ENCODE measurements at regions not wholly inside any gene's neighbourhood (a gene's known extent, or its start where the extent isn't known, plus 50 kb on each side); places are given as distances from the start of the nearest gene placed in this dataset.
"Not testable (repeated sequence)": the region's sequence is repeated elsewhere in the genome, so short reads cannot be mapped to it uniquely, and the experiment has no call there.

- H3K4me1 ChIP-seq (ENCODE audit: control insufficient read depth in 1 of 2, insufficient read depth in 2 of 2, low read length in 2 of 2): peaks cover 7% of the 10 kb centered on the region in 2 donors
- no peaks in the 10 kb centered on the region for H3K27me3 ChIP-seq (ENCODE audit: control insufficient read depth in 1 of 2, insufficient read depth in 2 of 2, low read length in 2 of 2)
- no peaks in the 10 kb centered on the region for H3K36me3 ChIP-seq (ENCODE audit: control insufficient read depth in 1 of 2, insufficient read depth in 2 of 2, low read length in 2 of 2)
- H3K27ac ChIP-seq (ENCODE audit: low read depth, low read length): no peak overlapping the region
- no peak overlapping the region for H3K9ac ChIP-seq (ENCODE audit: low read depth in 1 of 2, low read length in 2 of 2)
- no peak overlapping the region for H3K4me3 ChIP-seq (ENCODE audit: low read depth in 1 of 2, low read length in 2 of 2)
- peaks cover 0 to 12% of the 10 kb centered on the region in 2 donors for H3K9me3 ChIP-seq (ENCODE audit: control insufficient read depth in 1 of 2, low read length in 2 of 2)
Measured at GRCh38 chr1:185517808-185518419, 200.9 kb upstream of the IVNS1ABP start.

GRCh38 chr1:185517301-185517700 lies 200.3 kb upstream of the IVNS1ABP start:
- peaks cover 0 to 12% of the 10 kb centered on the region in 2 donors for H3K9me3 ChIP-seq (ENCODE audit: control insufficient read depth in 1 of 2, low read length in 2 of 2)
- not testable (repeated sequence) for H3K9ac ChIP-seq (ENCODE audit: low read depth in 1 of 2, low read length in 2 of 2); H3K4me3 ChIP-seq (ENCODE audit: low read depth in 1 of 2, low read length in 2 of 2); H3K27ac ChIP-seq (ENCODE audit: low read depth, low read length); H3K27me3 ChIP-seq (ENCODE audit: control insufficient read depth in 1 of 2, insufficient read depth in 2 of 2, low read length in 2 of 2); H3K4me1 ChIP-seq (ENCODE audit: control insufficient read depth in 1 of 2, insufficient read depth in 2 of 2, low read length in 2 of 2); H3K36me3 ChIP-seq (ENCODE audit: control insufficient read depth in 1 of 2, insufficient read depth in 2 of 2, low read length in 2 of 2)

- Histone ChIP-seq H3K9ac (ENCODE audit: low read depth in 1 of 2, low read length in 2 of 2) (no peak overlapping the region), H3K27me3 (ENCODE audit: control insufficient read depth in 1 of 2, insufficient read depth in 2 of 2, low read length in 2 of 2) (no peaks in the 10 kb centered on the region), H3K4me1 (ENCODE audit: control insufficient read depth in 1 of 2, insufficient read depth in 2 of 2, low read length in 2 of 2) (peaks cover 7% of the 10 kb centered on the region in 2 donors), H3K4me3 (ENCODE audit: low read depth in 1 of 2, low read length in 2 of 2) (no peak overlapping the region), H3K27ac (ENCODE audit: low read depth, low read length) (no peak overlapping the region), H3K36me3 (ENCODE audit: control insufficient read depth in 1 of 2, insufficient read depth in 2 of 2, low read length in 2 of 2) (no peaks in the 10 kb centered on the region), H3K9me3 (ENCODE audit: control insufficient read depth in 1 of 2, low read length in 2 of 2) (peaks cover 0 to 12% of the 10 kb centered on the region in 2 donors)
Measured at GRCh38 chr1:185515696-185516095, 198.7 kb upstream of the IVNS1ABP start.

- Histone ChIP-seq H3K9ac (ENCODE audit: low read depth in 1 of 2, low read length in 2 of 2) (no peak overlapping the region), H3K4me1 (ENCODE audit: control insufficient read depth in 1 of 2, insufficient read depth in 2 of 2, low read length in 2 of 2) (peaks cover 7% of the 10 kb centered on the region in 2 donors), H3K27ac (ENCODE audit: low read depth, low read length) (no peak overlapping the region), H3K9me3 (ENCODE audit: control insufficient read depth in 1 of 2, low read length in 2 of 2) (peaks cover 0 to 10% of the 10 kb centered on the region in 2 donors), H3K36me3 (ENCODE audit: control insufficient read depth in 1 of 2, insufficient read depth in 2 of 2, low read length in 2 of 2) (no peaks in the 10 kb centered on the region), H3K27me3 (ENCODE audit: control insufficient read depth in 1 of 2, insufficient read depth in 2 of 2, low read length in 2 of 2) (no peaks in the 10 kb centered on the region), H3K4me3 (ENCODE audit: low read depth in 1 of 2, low read length in 2 of 2) (no peak overlapping the region)
Measured at GRCh38 chr1:185514311-185514710, 197.3 kb upstream of the IVNS1ABP start.

- Histone ChIP-seq H3K9ac (ENCODE audit: low read depth in 1 of 2, low read length in 2 of 2) (no peak overlapping the region), H3K4me3 (ENCODE audit: low read depth in 1 of 2, low read length in 2 of 2) (no peak overlapping the region)
Measured at GRCh38 chr1:185512442-185512841, 195.4 kb upstream of the IVNS1ABP start.

DNA sequence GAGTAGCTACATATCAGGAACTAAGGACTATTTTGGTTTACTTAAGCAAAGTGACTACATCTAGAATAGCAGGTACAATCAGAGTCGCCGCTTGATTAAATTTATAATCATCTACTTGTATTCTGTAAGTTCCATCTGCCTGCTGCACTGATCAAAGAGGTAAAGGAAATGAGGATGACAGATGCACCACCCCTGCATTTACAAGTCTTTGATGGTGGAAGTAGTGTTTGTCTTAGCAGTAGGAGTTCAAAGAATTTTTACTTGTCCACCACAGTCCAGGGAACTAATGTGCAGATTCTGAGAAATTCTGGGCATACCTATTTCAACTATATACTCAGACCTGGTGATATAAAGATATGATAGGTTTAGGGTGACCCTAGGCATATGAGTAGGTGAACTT lies 184.1 kb upstream of the IVNS1ABP start:
- Histone ChIP-seq H3K36me3 (ENCODE audit: control insufficient read depth in 1 of 2, insufficient read depth in 2 of 2, low read length in 2 of 2) (no peaks in the 10 kb centered on the region), H3K27ac (ENCODE audit: low read depth, low read length) (no peak overlapping the region), H3K4me3 (ENCODE audit: low read depth in 1 of 2, low read length in 2 of 2) (no peak overlapping the region), H3K9me3 (ENCODE audit: control insufficient read depth in 1 of 2, low read length in 2 of 2) (no peaks in the 10 kb centered on the region), H3K4me1 (ENCODE audit: control insufficient read depth in 1 of 2, insufficient read depth in 2 of 2, low read length in 2 of 2) (no peaks in the 10 kb centered on the region), H3K9ac (ENCODE audit: low read depth in 1 of 2, low read length in 2 of 2) (no peak overlapping the region), H3K27me3 (ENCODE audit: control insufficient read depth in 1 of 2, insufficient read depth in 2 of 2, low read length in 2 of 2) (no peaks in the 10 kb centered on the region)

More at GRCh38 chr1:185512442-185512841, 195.4 kb upstream of the IVNS1ABP start:
- Histone ChIP-seq H3K36me3 (ENCODE audit: control insufficient read depth in 1 of 2, insufficient read depth in 2 of 2, low read length in 2 of 2) (no peaks in the 10 kb centered on the region), H3K9me3 (ENCODE audit: control insufficient read depth in 1 of 2, low read length in 2 of 2) (peaks cover 0 to 4% of the 10 kb centered on the region in 2 donors), H3K27ac (ENCODE audit: low read depth, low read length) (no peak overlapping the region), H3K27me3 (ENCODE audit: control insufficient read depth in 1 of 2, insufficient read depth in 2 of 2, low read length in 2 of 2) (no peaks in the 10 kb centered on the region), H3K4me1 (ENCODE audit: control insufficient read depth in 1 of 2, insufficient read depth in 2 of 2, low read length in 2 of 2) (peaks cover 7% of the 10 kb centered on the region in 2 donors)

DNA sequence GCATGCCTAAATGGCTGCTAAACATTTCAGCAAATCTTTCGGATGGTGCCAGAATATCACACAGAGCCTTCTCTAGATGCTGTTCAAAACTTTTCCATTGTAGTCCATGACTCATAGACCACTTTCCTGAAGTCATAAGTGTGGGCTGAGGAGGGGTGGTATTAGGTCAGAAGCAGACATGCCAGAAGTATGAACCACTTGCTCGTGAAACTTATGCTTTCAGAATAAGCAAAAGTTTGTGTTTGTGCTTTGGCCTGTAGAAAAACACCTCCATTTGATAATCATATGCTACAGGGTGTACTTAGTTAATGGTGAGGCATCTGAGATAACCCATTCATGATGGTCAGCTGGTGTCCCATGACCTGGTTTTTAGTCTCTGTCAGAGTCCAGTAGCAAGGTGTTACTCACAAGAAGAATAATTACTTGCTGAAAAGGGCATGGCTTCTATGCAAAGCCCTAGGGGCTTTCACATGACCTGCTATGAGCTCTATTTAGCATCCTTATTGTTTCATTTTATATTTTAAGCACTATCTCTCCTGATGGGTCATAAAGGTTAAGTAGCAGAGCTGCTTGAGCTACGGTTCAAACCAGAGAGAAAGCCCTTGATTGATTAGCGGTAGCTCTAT lies 183.1 kb upstream of the IVNS1ABP start:
- Histone ChIP-seq H3K4me1 (ENCODE audit: control insufficient read depth in 1 of 2, insufficient read depth in 2 of 2, low read length in 2 of 2) (no peaks in the 10 kb centered on the region), H3K4me3 (ENCODE audit: low read depth in 1 of 2, low read length in 2 of 2) (no peak overlapping the region), H3K36me3 (ENCODE audit: control insufficient read depth in 1 of 2, insufficient read depth in 2 of 2, low read length in 2 of 2) (no peaks in the 10 kb centered on the region), H3K27ac (ENCODE audit: low read depth, low read length) (no peak overlapping the region), H3K27me3 (ENCODE audit: control insufficient read depth in 1 of 2, insufficient read depth in 2 of 2, low read length in 2 of 2) (no peaks in the 10 kb centered on the region), H3K9ac (ENCODE audit: low read depth in 1 of 2, low read length in 2 of 2) (no peak overlapping the region), H3K9me3 (ENCODE audit: control insufficient read depth in 1 of 2, low read length in 2 of 2) (no peaks in the 10 kb centered on the region)

DNA sequence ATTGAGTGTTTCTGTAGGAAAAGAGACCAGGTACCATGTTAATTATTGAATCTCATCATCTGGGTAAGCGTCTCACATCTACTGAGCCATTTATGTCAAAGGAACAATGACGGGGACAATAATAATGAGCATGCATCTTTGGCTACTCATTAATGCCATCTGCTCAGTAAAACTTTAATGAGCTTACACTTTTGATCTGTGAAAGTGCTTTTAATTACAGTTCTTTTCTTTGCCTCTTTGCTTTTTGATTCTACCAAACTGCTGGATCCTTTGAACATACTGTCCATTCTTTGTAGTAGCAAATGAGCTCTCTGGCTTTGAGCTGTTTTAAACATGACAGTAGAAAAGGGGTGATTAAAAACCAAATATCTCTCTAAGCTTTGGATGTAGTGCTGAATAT lies 181.2 kb upstream of the IVNS1ABP start:
- H3K4me1 ChIP-seq (ENCODE audit: control insufficient read depth in 1 of 2, insufficient read depth in 2 of 2, low read length in 2 of 2): no peaks in the 10 kb centered on the region
- no peaks in the 10 kb centered on the region for H3K27me3 ChIP-seq (ENCODE audit: control insufficient read depth in 1 of 2, insufficient read depth in 2 of 2, low read length in 2 of 2)
- no peak overlapping the region for H3K27ac ChIP-seq (ENCODE audit: low read depth, low read length)
- H3K4me3 ChIP-seq (ENCODE audit: low read depth in 1 of 2, low read length in 2 of 2): no peak overlapping the region
- no peaks in the 10 kb centered on the region for H3K36me3 ChIP-seq (ENCODE audit: control insufficient read depth in 1 of 2, insufficient read depth in 2 of 2, low read length in 2 of 2)
- H3K9ac ChIP-seq (ENCODE audit: low read depth in 1 of 2, low read length in 2 of 2): no peak overlapping the region
- H3K9me3 ChIP-seq (ENCODE audit: control insufficient read depth in 1 of 2, low read length in 2 of 2): no peaks in the 10 kb centered on the region

DNA sequence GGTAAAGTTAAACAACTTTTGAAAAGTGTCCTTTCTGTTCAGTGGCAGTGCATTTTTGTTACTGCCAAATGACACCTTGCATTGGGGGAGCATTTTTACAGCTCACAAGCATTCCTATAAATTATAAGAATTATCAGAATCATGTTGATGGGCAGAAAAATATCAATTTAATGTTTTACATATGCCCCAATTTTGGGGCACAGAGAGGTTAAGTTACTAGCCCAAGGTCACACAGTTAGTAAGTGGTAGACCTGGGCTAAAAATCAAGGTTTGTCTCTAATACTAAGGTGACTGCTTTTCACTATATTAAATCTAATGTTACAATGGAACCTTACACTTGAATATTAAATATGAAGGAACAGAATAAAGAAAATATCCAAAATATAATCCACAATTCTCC lies 180.1 kb upstream of the IVNS1ABP start:
- no peak overlapping the region for H3K27ac ChIP-seq (ENCODE audit: low read depth, low read length)
- no peak overlapping the region for H3K9ac ChIP-seq (ENCODE audit: low read depth in 1 of 2, low read length in 2 of 2)
- H3K4me1 ChIP-seq (ENCODE audit: control insufficient read depth in 1 of 2, insufficient read depth in 2 of 2, low read length in 2 of 2): no peaks in the 10 kb centered on the region
- no peaks in the 10 kb centered on the region for H3K27me3 ChIP-seq (ENCODE audit: control insufficient read depth in 1 of 2, insufficient read depth in 2 of 2, low read length in 2 of 2)
- H3K9me3 ChIP-seq (ENCODE audit: control insufficient read depth in 1 of 2, low read length in 2 of 2): no peaks in the 10 kb centered on the region
- H3K4me3 ChIP-seq (ENCODE audit: low read depth in 1 of 2, low read length in 2 of 2): no peak overlapping the region
- no peaks in the 10 kb centered on the region for H3K36me3 ChIP-seq (ENCODE audit: control insufficient read depth in 1 of 2, insufficient read depth in 2 of 2, low read length in 2 of 2)

GRCh38 chr1:185495898-185496297 lies 178.9 kb upstream of the IVNS1ABP start:
- Histone ChIP-seq H3K4me3 (ENCODE audit: low read depth in 1 of 2, low read length in 2 of 2) (no peak overlapping the region), H3K36me3 (ENCODE audit: control insufficient read depth in 1 of 2, insufficient read depth in 2 of 2, low read length in 2 of 2) (no peaks in the 10 kb centered on the region), H3K27me3 (ENCODE audit: control insufficient read depth in 1 of 2, insufficient read depth in 2 of 2, low read length in 2 of 2) (no peaks in the 10 kb centered on the region), H3K27ac (ENCODE audit: low read depth, low read length) (no peak overlapping the region), H3K4me1 (ENCODE audit: control insufficient read depth in 1 of 2, insufficient read depth in 2 of 2, low read length in 2 of 2) (no peaks in the 10 kb centered on the region), H3K9ac (ENCODE audit: low read depth in 1 of 2, low read length in 2 of 2) (no peak overlapping the region), H3K9me3 (ENCODE audit: control insufficient read depth in 1 of 2, low read length in 2 of 2) (no peaks in the 10 kb centered on the region)
